D721Med (cell line): ENCODE measurements at regions not wholly inside any gene's neighbourhood (a gene's known extent, or its start where the extent isn't known, plus 50 kb on each side); places are given as distances from the start of the nearest gene placed in this dataset.

Experiments
- DNase-seq: peaks from one replicate; pipeline ENCODE4 v3.0.0; 2011; ENCODE audit warnings: low spot score; ENCODE audit not compliant: insufficient read length
- FAIRE-seq: peaks from 2 replicates; lab custom pipeline; 2011; peaks lifted over from hg19 to GRCh38; lab: Jason Lieb, UNC
- CTCF ChIP-seq: IDR thresholded peaks from 2 replicates; pipeline ENCODE4 v1.5.1; 2012; ENCODE audit warnings: mild to moderate bottlenecking, control low read depth; ENCODE audit not compliant: insufficient read depth; ENCODE audit errors: missing control alignments

GRCh38 chr10:4512196-4512595 lies 313.8 kb upstream of the AKR1E2 start:
- FAIRE-seq (no peak), DNase-seq (no peak)
- TF ChIP-seq CTCF = no peak

GRCh38 chr10:4511509-4511908 lies 314.5 kb upstream of the AKR1E2 start:
- FAIRE-seq = no peak

GRCh38 chr10:4509405-4509804 lies 316.6 kb upstream of the AKR1E2 start:
- FAIRE-seq (no peak), DNase-seq (no peak)
- TF ChIP-seq CTCF = no peak

More at GRCh38 chr10:4511509-4511908, 314.5 kb upstream of the AKR1E2 start:
- TF ChIP-seq CTCF = no peak
- DNase-seq = no peak

GRCh38 chr10:4506095-4506494 lies 319.9 kb upstream of the AKR1E2 start:
- TF ChIP-seq CTCF = no peak
- FAIRE-seq (no peak), DNase-seq (no peak)

GRCh38 chr10:4504550-4504949 lies 321.5 kb upstream of the AKR1E2 start:
- TF ChIP-seq CTCF = no peak
- no peak for FAIRE-seq
- DNase-seq = no peak

GRCh38 chr10:4503076-4503475 lies 322.9 kb upstream of the AKR1E2 start:
- FAIRE-seq (no peak), DNase-seq (no peak)
- no peak for TF ChIP-seq CTCF

GRCh38 chr10:4501306-4501705 lies 324.7 kb upstream of the AKR1E2 start:
- DNase-seq (no peak), FAIRE-seq (no peak)
- no peak for TF ChIP-seq CTCF
